Liver (tissue), 3 donors: ENCODE measurements at regions not wholly inside any gene's neighbourhood (a gene's known extent, or its start where the extent isn't known, plus 50 kb on each side); places are given as distances from the start of the nearest gene placed in this dataset.

Source experiments
- ATF3 ChIP-seq: IDR thresholded peaks from 2 replicates; pipeline ENCODE4 v1.6.1; 2016; ENCODE audit warnings: antibody characterized with exemption
- CTCF ChIP-seq: fragments of 150-350 bp; IDR thresholded peaks from 2 replicates; pipeline ENCODE4 v1.5.1; 2017; ENCODE audit warnings: improper control_type of control experiment, low read depth, low read length; ENCODE audit not compliant: missing input control
- EGR1 ChIP-seq, 2 donors: IDR thresholded peaks; 2 replicates each; pipeline ENCODE4 v1.6.1; 2016 to 2018; ENCODE audit warnings: antibody characterized with exemption in 2 of 2, low read depth in 2 of 2
- HNF4G ChIP-seq: IDR thresholded peaks from 2 replicates; pipeline ENCODE4 v1.6.1; 2016; ENCODE audit warnings: antibody characterized with exemption
- JUND ChIP-seq, 2 donors: IDR thresholded peaks; 2 replicates each; pipeline ENCODE4 v1.6.1; 2016; ENCODE audit warnings: antibody characterized with exemption in 2 of 2
- MAX ChIP-seq: IDR thresholded peaks from 2 replicates; pipeline ENCODE4 v1.6.1; 2016; ENCODE audit warnings: antibody characterized with exemption
- REST ChIP-seq: IDR thresholded peaks from 2 replicates; pipeline ENCODE4 v1.6.1; 2016; ENCODE audit warnings: antibody characterized with exemption, mild to moderate bottlenecking
- SP1 ChIP-seq: IDR thresholded peaks from 2 replicates; pipeline ENCODE4 v1.6.1; 2018; ENCODE audit warnings: antibody characterized with exemption, mild to moderate bottlenecking
- YY1 ChIP-seq: IDR thresholded peaks from 2 replicates; pipeline ENCODE4 v1.6.1; 2016; ENCODE audit warnings: antibody characterized with exemption, mild to moderate bottlenecking
- ZBTB33 ChIP-seq: IDR thresholded peaks from 2 replicates; pipeline ENCODE4 v1.6.1; 2016; ENCODE audit warnings: antibody characterized with exemption
- donor health status: healthy.
- donor health status: healthy.

GRCh38 chr5:89556215-89556913 lies 673.4 kb upstream of the MEF2C start:
- TF ChIP-seq CTCF (no peak), ATF3 (no peak), ZBTB33 (no peak), REST (no peak), SP1 (no peak), YY1 (no peak), JUND (IDR thresholded peaks at IDR 0.05) (no peak), MAX (no peak), EGR1 (IDR thresholded peaks at IDR 0.05; ENCODE audit: low read depth in 2 of 2) (no peak), HNF4G (no peak)
